A673 (cell line): ENCODE measurements at regions not wholly inside any gene's neighbourhood (a gene's known extent, or its start where the extent isn't known, plus 50 kb on each side); places are given as distances from the start of the nearest gene placed in this dataset.

Experiments
- CTCF ChIP-seq: fragments of 300-800, 200-600 bp; sonication (generic); conservative IDR thresholded peaks from 2 replicates; pipeline ENCODE4 v1.5.1; 2017; ENCODE audit warnings: low read depth, mild to moderate bottlenecking, antibody characterized with exemption, low read length, moderate library complexity, mixed read lengths
- EZH2 ChIP-seq: fragments of 200-600 bp; sonication (generic); IDR thresholded peaks from 2 replicates; pipeline ENCODE4 v1.6.1; 2017; ENCODE audit warnings: borderline replicate concordance, low read depth, mild to moderate bottlenecking, mixed read lengths, antibody characterized with exemption, low read length; ENCODE audit not compliant: poor library complexity, severe bottlenecking

GRCh38 chr13:63684822-63685221 lies 2269.2 kb upstream of the PCDH20 start:
- no peak for TF ChIP-seq CTCF
- no peak for TF ChIP-seq EZH2
